Heart left ventricle (tissue), 16 donors: ENCODE measurements at regions not wholly inside any gene's neighbourhood (a gene's known extent, or its start where the extent isn't known, plus 50 kb on each side); places are given as distances from the start of the nearest gene placed in this dataset.

Experiments used
- ATAC-seq, 4 donors: fragments of 200-7000 bp; cut with Tn5 transposase; one replicate each; pipeline ENCODE4 v1.9.1; 2020 to 2022; ENCODE audit warnings: moderate library complexity in 4 of 4, mild to moderate bottlenecking in 3 of 4, moderate number of reproducible peaks in 1 of 4
- DNase-seq, 5 donors: peaks; one replicate each; pipeline ENCODE4 v3.0.0-alpha.2; 2020
- H3K27ac ChIP-seq, 12 donors: fragments of 200-600 bp; sonication (generic) in 4 of 12; one replicate each; pipeline versions ENCODE4 v1.5.0 to v1.8.0; 2016 to 2022; ENCODE audit warnings: mild to moderate bottlenecking in 2 of 12
- H3K27me3 ChIP-seq, 9 donors: fragments of 200-600 bp; sonication (generic) in 2 of 9; one replicate each; pipeline versions ENCODE4 v1.5.1 to v1.8.0; 2016 to 2022; ENCODE audit warnings: mild to moderate bottlenecking in 3 of 9
- H3K36me3 ChIP-seq, 9 donors: fragments of 200-600 bp; sonication (generic) in 2 of 9; one replicate each; pipeline versions ENCODE4 v1.5.0 to v1.8.0; 2018 to 2022; ENCODE audit warnings: mild to moderate bottlenecking in 2 of 9
- H3K4me1 ChIP-seq, 12 donors: fragments of 200-600 bp; sonication (generic) in 4 of 12; one replicate each; pipeline versions ENCODE4 v1.5.0 to v1.8.0; 2016 to 2022; ENCODE audit warnings: mild to moderate bottlenecking in 3 of 12
- H3K4me3 ChIP-seq, 12 donors: fragments of 200-600 bp; sonication (generic) in 4 of 12; one replicate each; pipeline versions ENCODE4 v1.5.0 to v1.8.0; 2017 to 2022; ENCODE audit warnings: mild to moderate bottlenecking in 9 of 12, moderate library complexity in 4 of 12
- H3K9me3 ChIP-seq, 12 donors: fragments of 200-600 bp; sonication (generic) in 4 of 12; one replicate each; pipeline versions ENCODE4 v1.5.0 to v1.8.0; 2016 to 2022; ENCODE audit warnings: mild to moderate bottlenecking in 1 of 12
- CTCF ChIP-seq, 12 donors: fragments of 200-600 bp; sonication (generic) in 4 of 12; IDR thresholded peaks; one replicate each; pipeline versions ENCODE4 v1.5.0 to v1.8.0; 2018 to 2022; ENCODE audit warnings: antibody characterized with exemption in 12 of 12, mild to moderate bottlenecking in 5 of 12
- POLR2A ChIP-seq, 2 donors: fragments of 450-650 bp; IDR thresholded peaks; one replicate each; pipeline ENCODE4 v1.6.1; 2017; ENCODE audit warnings: antibody characterized with exemption in 2 of 2, mild to moderate bottlenecking in 2 of 2, moderate library complexity in 2 of 2
- WGBS, 4 donors: extraction: QIAGEN DNeasy Blood & Tissue Kit in 2 of 4; methylation state at CpG; one replicate each; pipeline versions ENCODE4 v1.1.5 to v1.1.7; 2013 to 2018; 5-methylcytosine and 5-hydroxymethylcytosine counted together
- intact Hi-C, 10 donors: fragments of 100-400 bp; cut with DNase I; formaldehyde crosslinking; loops; one replicate each; pipeline versions ENCODE4 v1.11.1 to v1.14.2; 2022
- donor health status: ischemic (EF 13 %, LVEDD 7.1; RV severe dilation, severe dysfunction).
- donor health status: healthy with polysubstance abuse.
- donor health status: DM: no; HTN: yes; CAD: no.
- donor health status: DM: no; HTN: no; CAD: no.
- donor health status: ischemic (EF 25% LVEDD 6.9; RV normal size, moderate dysfunction).
- donor health status: ischemic (EF 25% LVEDD 5.7; RV mildly dilated, moderate dysfunction).
- donor health status: healthy.
- donor health status: DM: yes; HTN: yes; CAD: no.
- donor health status: ischemic (EF 35%, LVEDD 5.7; RV mildly dilated, moderate dysfunction).
- donor health status: nonischemic (EF 11% LVEDD 7.7; RV severe dilation, severe dysfunction).
- donor health status: DM: yes; HTN: yes; CAD: no.
- donor health status: PGD.
- donor health status: ischemic (EF 29% LVEDD 5.4; RV normal size, mild dysfunction).
- donor health status: nonischemic (EF 23%, LVEDD 6.1; RV moderate dilation, normal function).

- Histone ChIP-seq H3K27ac (no peak overlapping the region), H3K4me1 (no peaks in the 10 kb centered on the region), H3K36me3 (no peaks in the 10 kb centered on the region), H3K9me3 (no peaks in the 10 kb centered on the region), H3K27me3 (no peaks in the 10 kb centered on the region), H3K4me3 (no peak overlapping the region)
- DNase-seq, result no peak
- intact Hi-C loops, result no loop called here
- TF ChIP-seq POLR2A (IDR thresholded peaks at IDR 0.05) (no peak), CTCF (IDR thresholded peaks at IDR 0.05) (no peak)
- no peak for ATAC-seq
Measured at GRCh38 chr3:144054766-144055165, 83.1 kb downstream of the DIPK2A start.

GRCh38 chr3:144055604-144056003 lies 84.0 kb downstream of the DIPK2A start:
- intact Hi-C loops, result no loop called here
- Histone ChIP-seq H3K36me3 (no peaks in the 10 kb centered on the region), H3K27me3 (no peaks in the 10 kb centered on the region), H3K4me3 (no peak overlapping the region), H3K9me3 (no peaks in the 10 kb centered on the region), H3K4me1 (no peaks in the 10 kb centered on the region), H3K27ac (no peak overlapping the region)
- no peak for TF ChIP-seq POLR2A (IDR thresholded peaks at IDR 0.05)
- no peak for TF ChIP-seq CTCF (IDR thresholded peaks at IDR 0.05)
- 31 to 55% (median 50%) methylated on average over 1 of the region's 1 CpG for WGBS, 4 donors
- no peak for ATAC-seq
- no peak for DNase-seq

GRCh38 chr3:144058713-144059112 lies 87.1 kb downstream of the DIPK2A start:
- Histone ChIP-seq H3K36me3 (no peaks in the 10 kb centered on the region), H3K27ac (no peak overlapping the region), H3K4me1 (no peaks in the 10 kb centered on the region), H3K27me3 (no peaks in the 10 kb centered on the region), H3K4me3 (no peak overlapping the region), H3K9me3 (no peaks in the 10 kb centered on the region)
- ATAC-seq (no peak), DNase-seq (no peak)
- WGBS, 4 donors, result 93 to 97% (median 94%) methylated on average over 6 of the region's 6 CpGs
- intact Hi-C loops, result no loop called here
- TF ChIP-seq POLR2A (IDR thresholded peaks at IDR 0.05), result no peak
- TF ChIP-seq CTCF (IDR thresholded peaks at IDR 0.05), result no peak

- H3K9me3 ChIP-seq, result no peaks in the 10 kb centered on the region
- intact Hi-C loops, result no loop called here
- no peaks in the 10 kb centered on the region for H3K4me1 ChIP-seq
- no peak for TF ChIP-seq CTCF (IDR thresholded peaks at IDR 0.05)
- no peak for TF ChIP-seq POLR2A (IDR thresholded peaks at IDR 0.05)
- WGBS, 4 donors, result 91 to 96% (median 91%) methylated on average over 1 of the region's 1 CpG
- no peaks in the 10 kb centered on the region for H3K27me3 ChIP-seq
- H3K27ac ChIP-seq, result no peak overlapping the region
- no peak overlapping the region for H3K4me3 ChIP-seq
- no peak for DNase-seq
- ATAC-seq, result no peak
- H3K36me3 ChIP-seq, result no peaks in the 10 kb centered on the region
Measured at GRCh38 chr3:144059481-144059880, 87.9 kb downstream of the DIPK2A start.
